ENCODE measurements at regions not wholly inside any gene's neighbourhood (a gene's known extent, or its start where the extent isn't known, plus 50 kb on each side); places are given as distances from the start of the nearest gene placed in this dataset.

- DNase-seq (ENCODE audit: low read depth, low spot score): no peak
- Histone ChIP-seq H3K4me2 (ENCODE audit: insufficient read depth, low read length) (no peak overlapping the region), H3K27me3 (ENCODE audit: control insufficient read depth in 2 of 2, insufficient read depth in 2 of 2, low read length in 2 of 2) (no peaks in the 10 kb centered on the region), H3K9ac (replicated peaks; ENCODE audit: extremely low read depth, insufficient read depth, low read length) (no peak overlapping the region), H4K20me1 (replicated peaks; ENCODE audit: control insufficient read depth, extremely low read depth, insufficient read depth, low read length) (no peaks in the 10 kb centered on the region), H3K4me1 (ENCODE audit: control insufficient read depth, extremely low read depth, insufficient read depth, low read length) (peaks cover 22% of the 10 kb centered on the region), H3K79me2 (ENCODE audit: control insufficient read depth, insufficient read depth, low read length) (no peaks in the 10 kb centered on the region), H3K9me3 (replicated peaks; ENCODE audit: control insufficient read depth, insufficient read depth, low read length) (no peaks in the 10 kb centered on the region), H3K27ac (ENCODE audit: insufficient read depth, low read depth, low read length) (no peak overlapping the region), H3K36me3 (ENCODE audit: control insufficient read depth in 2 of 2, extremely low read depth in 1 of 2, insufficient read depth in 2 of 2, low read length in 2 of 2) (no peaks in the 10 kb centered on the region), H3K4me3 (replicated peaks in 1 of 3; ENCODE audit: insufficient read depth in 1 of 3, low read depth in 1 of 3, low read length in 3 of 3) (no peak overlapping the region), H2AFZ (ENCODE audit: low read depth, low read length) (no peak overlapping the region), H3K9me1 (replicated peaks; ENCODE audit: control insufficient read depth, extremely low read depth, insufficient read depth, low read length) (no peaks in the 10 kb centered on the region)
- TF ChIP-seq POLR2A (IDR thresholded peaks at IDR 0.05; ENCODE audit: low read depth, low read length) (no peak), CTCF (IDR thresholded peaks at IDR 0.05; ENCODE audit: extremely low read depth in 1 of 2, insufficient read depth in 1 of 2, low read depth in 1 of 2, low read length in 2 of 2) (no peak), GATA2 (IDR thresholded peaks at IDR 0.05; ENCODE audit: insufficient read depth, insufficient read length, low read depth, low read length) (no peak), JUN (IDR thresholded peaks at IDR 0.05; ENCODE audit: borderline replicate concordance, insufficient read depth, insufficient read length, low read depth) (no peak), MYC (IDR thresholded peaks at IDR 0.05; ENCODE audit: low read depth, low read length) (no peak), EZH2 (IDR thresholded peaks at IDR 0.05; ENCODE audit: borderline replicate concordance, low read depth, low read length, severe bottlenecking) (no peak), POLR2AphosphoS5 (IDR thresholded peaks at IDR 0.05; ENCODE audit: insufficient read depth, low read depth, low read length) (no peak), FOS (IDR thresholded peaks at IDR 0.05; ENCODE audit: borderline replicate concordance, insufficient read depth, low read length) (no peak), MAX (IDR thresholded peaks at IDR 0.05; ENCODE audit: insufficient read depth, insufficient read length) (no peak)
- FAIRE-seq: no peak
- CTCF ChIA-PET: interaction anchor here (1.5 kb wide), 1 partner anchor 218 kb away, joined by 3 read pairs; no protein-coding TSS in a partner anchor
- dilution Hi-C loops (cut with MboI; ENCODE audit: extremely low pct_ligation_motif_present, low sequenced_read_pairs): no loop called here
- no TSS peak for BruUV-seq (replicated peaks)
- intact Hi-C loops (cut with micrococcal nuclease): no loop called here
- POLR2A ChIA-PET: no interaction called here
These were observed 122.9 kb upstream of the AFDN start for GRCh38 chr6:167703781-167704180.

Data from endothelial cell of umbilical vein (primary cell).